IMR-90 (cell line): ENCODE measurements at regions not wholly inside any gene's neighbourhood (a gene's known extent, or its start where the extent isn't known, plus 50 kb on each side); places are given as distances from the start of the nearest gene placed in this dataset.

Experiments used
- CEBPB ChIP-seq: IDR thresholded peaks from 2 replicates; pipeline ENCODE4 v1.6.1; 2012; ENCODE audit warnings: low read depth, low read length, improper control_type of control experiment
- CHD1 ChIP-seq: IDR thresholded peaks from 2 replicates; pipeline ENCODE4 v1.6.1; 2012; ENCODE audit warnings: low read depth, low read length, improper control_type of control experiment
- FOS ChIP-seq: fragments of 150-350 bp; IDR thresholded peaks from 2 replicates; pipeline ENCODE4 v1.6.1; 2016; ENCODE audit warnings: low read depth, low read length
- MAZ ChIP-seq: IDR thresholded peaks from 2 replicates; pipeline ENCODE4 v1.6.1; 2012; ENCODE audit warnings: low read depth, mild to moderate bottlenecking, low read length, improper control_type of control experiment, moderate library complexity, borderline replicate concordance
- NFE2L2 ChIP-seq: fragments of 150-350 bp; IDR thresholded peaks from 2 replicates; pipeline ENCODE4 v1.6.1; 2016; ENCODE audit warnings: low read depth, mild to moderate bottlenecking, low read length
- POLR2A ChIP-seq: IDR thresholded peaks from 2 replicates; pipeline ENCODE4 v1.6.1; 2012; ENCODE audit warnings: mild to moderate bottlenecking, low read depth, low read length
- RAD21 ChIP-seq: IDR thresholded peaks from 2 replicates; pipeline ENCODE4 v1.6.1; 2012; ENCODE audit warnings: low read length, improper control_type of control experiment
- TF ChIP-seq, protein P1 (sequence below): conservative IDR thresholded peaks from 2 replicates; pipeline ENCODE4 v1.5.1; 2012; ENCODE audit warnings: mild to moderate bottlenecking, low read depth, low read length, improper control_type of control experiment
- TF ChIP-seq, protein P2 (sequence below): fragments of 150-350 bp; IDR thresholded peaks from 2 replicates; pipeline ENCODE4 v1.6.1; 2016; ENCODE audit warnings: low read depth, mild to moderate bottlenecking, low read length, moderate library complexity, borderline replicate concordance

DNA sequence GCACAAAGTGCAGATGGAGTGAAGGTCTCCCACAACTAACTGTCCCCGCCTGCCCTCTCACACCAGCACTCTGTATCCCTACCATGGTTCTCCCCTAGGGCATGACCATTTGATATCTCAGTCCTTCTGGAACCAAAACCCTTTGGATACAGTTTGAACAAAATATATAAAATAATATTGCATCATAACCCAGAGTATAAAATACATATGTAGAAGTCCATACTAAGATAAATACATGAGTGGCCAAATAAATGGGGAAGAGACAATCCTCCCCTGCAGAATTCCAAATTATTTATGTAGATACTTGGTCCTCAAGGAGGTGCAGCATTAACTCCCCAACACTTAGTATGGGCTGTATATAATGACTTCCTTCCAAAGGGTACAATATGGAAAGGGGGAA, 207.4 kb downstream of the RRAGC start:
- TF ChIP-seq, protein P1, sequence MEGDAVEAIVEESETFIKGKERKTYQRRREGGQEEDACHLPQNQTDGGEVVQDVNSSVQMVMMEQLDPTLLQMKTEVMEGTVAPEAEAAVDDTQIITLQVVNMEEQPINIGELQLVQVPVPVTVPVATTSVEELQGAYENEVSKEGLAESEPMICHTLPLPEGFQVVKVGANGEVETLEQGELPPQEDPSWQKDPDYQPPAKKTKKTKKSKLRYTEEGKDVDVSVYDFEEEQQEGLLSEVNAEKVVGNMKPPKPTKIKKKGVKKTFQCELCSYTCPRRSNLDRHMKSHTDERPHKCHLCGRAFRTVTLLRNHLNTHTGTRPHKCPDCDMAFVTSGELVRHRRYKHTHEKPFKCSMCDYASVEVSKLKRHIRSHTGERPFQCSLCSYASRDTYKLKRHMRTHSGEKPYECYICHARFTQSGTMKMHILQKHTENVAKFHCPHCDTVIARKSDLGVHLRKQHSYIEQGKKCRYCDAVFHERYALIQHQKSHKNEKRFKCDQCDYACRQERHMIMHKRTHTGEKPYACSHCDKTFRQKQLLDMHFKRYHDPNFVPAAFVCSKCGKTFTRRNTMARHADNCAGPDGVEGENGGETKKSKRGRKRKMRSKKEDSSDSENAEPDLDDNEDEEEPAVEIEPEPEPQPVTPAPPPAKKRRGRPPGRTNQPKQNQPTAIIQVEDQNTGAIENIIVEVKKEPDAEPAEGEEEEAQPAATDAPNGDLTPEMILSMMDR: no peak
- TF ChIP-seq POLR2A (no peak), RAD21 (no peak), MAZ (no peak), CHD1 (no peak), FOS (no peak), NFE2L2 (no peak), CEBPB (no peak)
- TF ChIP-seq, protein P2, sequence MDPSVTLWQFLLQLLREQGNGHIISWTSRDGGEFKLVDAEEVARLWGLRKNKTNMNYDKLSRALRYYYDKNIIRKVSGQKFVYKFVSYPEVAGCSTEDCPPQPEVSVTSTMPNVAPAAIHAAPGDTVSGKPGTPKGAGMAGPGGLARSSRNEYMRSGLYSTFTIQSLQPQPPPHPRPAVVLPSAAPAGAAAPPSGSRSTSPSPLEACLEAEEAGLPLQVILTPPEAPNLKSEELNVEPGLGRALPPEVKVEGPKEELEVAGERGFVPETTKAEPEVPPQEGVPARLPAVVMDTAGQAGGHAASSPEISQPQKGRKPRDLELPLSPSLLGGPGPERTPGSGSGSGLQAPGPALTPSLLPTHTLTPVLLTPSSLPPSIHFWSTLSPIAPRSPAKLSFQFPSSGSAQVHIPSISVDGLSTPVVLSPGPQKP: no peak
